ENCODE measurements at regions not wholly inside any gene's neighbourhood (a gene's known extent, or its start where the extent isn't known, plus 50 kb on each side); places are given as distances from the start of the nearest gene placed in this dataset.

GRCh38 chr3:72448858-72449257 lies 399.4 kb downstream of the SHQ1 start:
- Histone ChIP-seq H3K27ac (ENCODE audit: low read depth, low read length) (no peak overlapping the region), H3K9ac (ENCODE audit: low read length) (no peak overlapping the region)

GRCh38 chr3:72448375-72448823 lies 399.8 kb downstream of the SHQ1 start:
- Histone ChIP-seq H3K9me2 (replicated peaks; ENCODE audit: insufficient read depth, low read length) (no peaks in the 10 kb centered on the region), H3K4me3 (ENCODE audit: insufficient read depth, low read length, poor library complexity, severe bottlenecking) (no peak overlapping the region), H3K9ac (ENCODE audit: low read length) (no peak overlapping the region), H3F3A (ENCODE audit: insufficient read depth) (no peaks in the 10 kb centered on the region), H3K9me3 (ENCODE audit: insufficient read depth, low read length) (no peaks in the 10 kb centered on the region), H4K20me1 (ENCODE audit: low read depth, low read length) (peaks cover 26% of the 10 kb centered on the region), H3K79me2 (ENCODE audit: insufficient read depth, low read length) (peaks cover 26% of the 10 kb centered on the region; the same call in 1 of the 2 replicates), H3K4me2 (ENCODE audit: low read depth, low read length, poor library complexity, severe bottlenecking) (no peak overlapping the region), H3K27me3 (ENCODE audit: low read length) (no peaks in the 10 kb centered on the region), H3K27ac (ENCODE audit: low read depth, low read length) (no peak overlapping the region), H2AFZ (ENCODE audit: low read depth, low read length, severe bottlenecking) (no peak overlapping the region), H3K36me3 (ENCODE audit: low read length) (no peaks in the 10 kb centered on the region)
- TF ChIP-seq, protein P1, sequence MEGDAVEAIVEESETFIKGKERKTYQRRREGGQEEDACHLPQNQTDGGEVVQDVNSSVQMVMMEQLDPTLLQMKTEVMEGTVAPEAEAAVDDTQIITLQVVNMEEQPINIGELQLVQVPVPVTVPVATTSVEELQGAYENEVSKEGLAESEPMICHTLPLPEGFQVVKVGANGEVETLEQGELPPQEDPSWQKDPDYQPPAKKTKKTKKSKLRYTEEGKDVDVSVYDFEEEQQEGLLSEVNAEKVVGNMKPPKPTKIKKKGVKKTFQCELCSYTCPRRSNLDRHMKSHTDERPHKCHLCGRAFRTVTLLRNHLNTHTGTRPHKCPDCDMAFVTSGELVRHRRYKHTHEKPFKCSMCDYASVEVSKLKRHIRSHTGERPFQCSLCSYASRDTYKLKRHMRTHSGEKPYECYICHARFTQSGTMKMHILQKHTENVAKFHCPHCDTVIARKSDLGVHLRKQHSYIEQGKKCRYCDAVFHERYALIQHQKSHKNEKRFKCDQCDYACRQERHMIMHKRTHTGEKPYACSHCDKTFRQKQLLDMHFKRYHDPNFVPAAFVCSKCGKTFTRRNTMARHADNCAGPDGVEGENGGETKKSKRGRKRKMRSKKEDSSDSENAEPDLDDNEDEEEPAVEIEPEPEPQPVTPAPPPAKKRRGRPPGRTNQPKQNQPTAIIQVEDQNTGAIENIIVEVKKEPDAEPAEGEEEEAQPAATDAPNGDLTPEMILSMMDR (IDR thresholded peaks at IDR 0.05; ENCODE audit: insufficient read depth, low read length, poor library complexity, severe bottlenecking): no peak
- TF ChIP-seq EZH2phosphoT487 (conservative IDR thresholded peaks at IDR 0.05; ENCODE audit: low read length): no peak

More at GRCh38 chr3:72448858-72449257, 399.4 kb downstream of the SHQ1 start:
- Histone ChIP-seq H4K20me1 (ENCODE audit: low read depth, low read length) (peaks cover 22% of the 10 kb centered on the region), H2AFZ (ENCODE audit: low read depth, low read length, severe bottlenecking) (no peak overlapping the region), H3K9me3 (ENCODE audit: insufficient read depth, low read length) (no peaks in the 10 kb centered on the region), H3K36me3 (ENCODE audit: low read length) (no peaks in the 10 kb centered on the region), H3F3A (ENCODE audit: insufficient read depth) (no peaks in the 10 kb centered on the region), H3K27me3 (ENCODE audit: low read length) (no peaks in the 10 kb centered on the region), H3K4me2 (ENCODE audit: low read depth, low read length, poor library complexity, severe bottlenecking) (no peak overlapping the region), H3K4me3 (ENCODE audit: insufficient read depth, low read length, poor library complexity, severe bottlenecking) (no peak overlapping the region), H3K79me2 (ENCODE audit: insufficient read depth, low read length) (peaks cover 21% of the 10 kb centered on the region; the same call in 1 of the 2 replicates), H3K9me2 (replicated peaks; ENCODE audit: insufficient read depth, low read length) (no peaks in the 10 kb centered on the region)
- TF ChIP-seq, protein P1 (IDR thresholded peaks at IDR 0.05; ENCODE audit: insufficient read depth, low read length, poor library complexity, severe bottlenecking): no peak
- TF ChIP-seq EZH2phosphoT487 (conservative IDR thresholded peaks at IDR 0.05; ENCODE audit: low read length): no peak

GRCh38 chr3:72447059-72447946 lies 400.9 kb downstream of the SHQ1 start:
- TF ChIP-seq, protein P1 (IDR thresholded peaks at IDR 0.05; ENCODE audit: insufficient read depth, low read length, poor library complexity, severe bottlenecking): no peak
- TF ChIP-seq EZH2phosphoT487 (conservative IDR thresholded peaks at IDR 0.05; ENCODE audit: low read length): no peak
- no peaks in the 10 kb centered on the region for H3K36me3 ChIP-seq (ENCODE audit: low read length)
- H3K27ac ChIP-seq (ENCODE audit: low read depth, low read length): no peak overlapping the region
- H4K20me1 ChIP-seq (ENCODE audit: low read depth, low read length): peaks cover 37% of the 10 kb centered on the region
- H3K9me2 ChIP-seq (replicated peaks; ENCODE audit: insufficient read depth, low read length): no peaks in the 10 kb centered on the region
- H3K4me2 ChIP-seq (ENCODE audit: low read depth, low read length, poor library complexity, severe bottlenecking): peak overlapping the region; percentile 81
- no peaks in the 10 kb centered on the region for H3K9me3 ChIP-seq (ENCODE audit: insufficient read depth, low read length)
- peak overlapping the region; percentile 71 for H3K9ac ChIP-seq (ENCODE audit: low read length)
- H3F3A ChIP-seq (ENCODE audit: insufficient read depth): no peaks in the 10 kb centered on the region
- peak overlapping the region; percentile 79 for H2AFZ ChIP-seq (ENCODE audit: low read depth, low read length, severe bottlenecking)
- H3K4me3 ChIP-seq (ENCODE audit: insufficient read depth, low read length, poor library complexity, severe bottlenecking): peak overlapping the region; percentile 74
- peaks cover 35% of the 10 kb centered on the region for H3K79me2 ChIP-seq (ENCODE audit: insufficient read depth, low read length)
- no peaks in the 10 kb centered on the region for H3K27me3 ChIP-seq (ENCODE audit: low read length)

All from SU-DHL-6 (cell line).